Activated T-cell treated with anti-CD3 and anti-CD28 coated beads for 1 hour (primary cell): ENCODE measurements at regions not wholly inside any gene's neighbourhood (a gene's known extent, or its start where the extent isn't known, plus 50 kb on each side); places are given as distances from the start of the nearest gene placed in this dataset.

Experiments used
- DNase-seq: peaks from one replicate; pipeline ENCODE4 v3.0.0-alpha.2; 2020; ENCODE audit warnings: low read depth

DNA sequence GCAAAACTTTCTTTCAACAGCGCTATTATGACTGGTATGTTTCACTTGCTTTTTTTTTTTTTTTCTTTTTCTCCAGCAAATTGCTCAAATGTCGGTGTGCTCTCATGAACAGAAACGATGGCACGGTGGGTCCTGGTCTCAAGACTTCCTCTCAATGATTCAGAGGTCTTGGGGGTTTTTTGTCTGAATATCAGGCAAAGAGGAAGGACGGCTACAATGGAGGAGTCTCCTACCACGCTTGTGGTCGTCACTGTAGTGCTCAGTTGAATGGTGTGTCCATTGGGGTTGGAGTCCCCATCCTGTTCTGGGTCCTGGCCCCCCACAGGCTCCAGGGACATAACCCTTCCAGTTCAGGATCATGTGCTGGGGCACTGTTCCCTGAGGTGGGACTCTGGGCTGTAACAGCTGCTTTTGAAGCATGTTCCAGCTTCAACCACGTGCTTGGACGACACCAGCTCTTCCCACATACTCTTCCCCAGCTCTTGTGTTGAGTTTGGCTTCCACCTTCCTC lies 266.7 kb upstream of the KLF6 start:
- no peak for DNase-seq

DNA sequence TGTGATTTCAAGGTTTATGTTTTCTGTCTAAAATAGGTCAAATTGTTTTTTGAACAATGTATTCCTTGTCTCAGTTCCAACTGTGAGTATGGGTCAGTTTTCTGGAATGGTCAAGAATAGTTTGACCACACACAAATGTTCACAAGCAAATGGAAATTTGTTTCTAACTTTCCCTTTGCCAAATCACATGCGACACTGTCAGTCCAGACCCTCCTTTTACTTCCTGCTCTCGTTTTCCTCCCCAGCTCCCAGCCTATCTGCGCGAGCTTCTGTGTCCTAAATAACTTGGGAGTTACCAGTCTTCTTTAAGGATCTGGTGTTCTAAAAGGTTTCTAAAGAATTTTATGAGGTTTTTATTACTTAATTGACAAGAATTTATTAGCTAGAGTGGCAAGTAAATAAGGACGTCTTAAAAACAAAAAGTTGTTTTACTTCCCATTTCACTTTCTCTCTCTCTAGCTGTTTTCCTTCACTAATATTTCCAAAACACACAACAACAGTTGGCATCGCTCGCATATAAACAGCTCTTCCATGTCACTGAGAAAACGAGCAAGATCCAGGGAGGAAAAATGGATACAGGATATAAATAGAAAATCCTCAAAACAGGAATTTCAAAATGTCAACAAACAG lies 266.1 kb upstream of the KLF6 start:
- DNase-seq: no peak

DNA sequence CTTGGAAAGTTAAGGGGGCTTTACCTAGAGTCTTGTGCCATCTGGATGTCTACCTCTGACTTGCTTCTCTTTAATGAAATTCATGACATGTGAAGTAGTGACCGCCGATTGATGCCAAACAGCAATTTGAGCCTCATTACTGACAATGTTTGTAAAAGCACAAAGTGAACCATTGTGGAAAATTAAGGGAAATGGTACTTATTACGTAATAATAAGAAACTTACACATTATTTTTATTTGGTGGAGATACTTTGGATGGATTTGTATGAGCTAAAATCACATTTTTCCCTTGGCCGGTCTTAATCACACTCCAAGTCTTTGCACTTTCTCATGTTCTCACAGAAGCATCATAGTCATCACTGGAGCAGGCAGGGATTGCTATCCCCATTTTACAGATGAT lies 265.1 kb upstream of the KLF6 start:
- no peak for DNase-seq

DNA sequence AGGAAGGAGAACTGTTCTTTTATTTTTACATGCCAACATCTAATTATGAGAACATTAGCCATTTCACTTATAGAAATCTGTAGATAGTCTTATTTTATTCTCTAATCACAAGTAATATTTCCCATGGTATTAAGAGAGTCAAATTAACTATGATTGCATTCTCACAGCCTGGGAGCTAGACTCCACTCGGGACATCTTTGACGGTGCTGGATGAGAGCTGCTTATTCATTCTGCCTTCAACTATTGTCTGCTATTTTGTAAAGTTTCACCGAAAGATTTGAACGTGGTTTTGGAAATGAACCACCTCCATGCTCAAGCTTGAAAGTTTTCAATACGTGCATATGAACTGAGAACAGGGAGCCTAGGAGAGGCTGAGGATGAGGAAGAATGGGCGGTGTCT lies 264.3 kb upstream of the KLF6 start:
- DNase-seq: no peak

DNA sequence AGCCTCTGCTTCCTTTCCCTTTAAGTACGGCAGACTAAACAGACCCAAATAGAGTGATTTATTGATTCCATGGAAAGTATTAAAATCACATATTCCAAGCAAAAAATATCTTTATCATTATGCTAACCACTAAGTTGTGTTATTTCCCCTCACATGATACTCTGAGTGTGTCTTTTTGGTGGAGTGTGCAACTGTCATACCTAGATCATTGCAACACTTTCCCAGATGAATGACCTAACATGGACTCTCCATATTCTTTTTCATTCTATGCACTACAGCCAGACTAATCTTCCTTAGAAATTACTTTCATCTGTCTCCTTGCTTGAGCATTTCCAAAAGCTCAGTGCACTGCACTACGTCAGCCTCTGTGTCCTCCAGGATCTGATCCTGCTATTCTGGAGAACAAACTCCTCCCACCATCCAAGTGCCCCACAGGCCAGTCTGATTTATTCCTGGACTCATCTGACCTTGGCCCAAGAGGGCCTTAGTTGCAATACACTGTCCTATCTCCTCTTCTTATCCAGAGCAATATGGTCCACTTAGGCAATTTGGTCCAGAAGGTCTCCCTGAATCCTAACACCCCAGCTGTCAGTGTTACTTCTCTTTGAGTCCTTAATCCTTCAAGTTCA lies 263.3 kb upstream of the KLF6 start:
- no peak for DNase-seq

DNA sequence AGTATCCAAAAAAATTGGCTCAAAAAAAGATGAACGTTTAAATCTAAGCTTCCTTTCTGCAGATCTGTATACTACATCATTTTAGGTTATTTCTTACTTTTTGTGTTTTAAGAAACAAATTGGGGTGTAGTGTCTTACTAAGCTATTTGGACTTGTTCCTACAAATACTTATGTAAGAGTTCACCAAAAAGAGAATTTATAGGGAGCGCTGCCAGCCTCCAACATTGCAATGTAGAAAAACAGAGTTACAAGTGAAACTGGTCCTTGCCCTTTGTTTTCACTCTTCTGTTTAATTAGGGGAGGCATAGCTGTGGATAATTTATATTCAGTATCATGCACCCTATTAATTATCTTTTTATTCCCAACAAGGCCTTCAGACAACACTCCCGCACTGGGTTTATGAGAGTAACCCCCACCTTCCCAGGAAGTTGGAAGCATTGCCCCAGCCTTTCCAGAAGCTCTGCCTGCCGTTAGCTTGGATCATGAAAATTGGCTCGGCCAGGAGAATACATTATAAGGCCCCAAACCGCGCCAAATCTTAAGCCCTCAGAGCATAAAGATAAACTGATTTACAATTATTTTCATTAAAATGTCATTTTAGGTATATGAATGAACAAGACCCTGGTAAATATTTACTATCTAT lies 261.8 kb upstream of the KLF6 start:
- DNase-seq: no peak

DNA sequence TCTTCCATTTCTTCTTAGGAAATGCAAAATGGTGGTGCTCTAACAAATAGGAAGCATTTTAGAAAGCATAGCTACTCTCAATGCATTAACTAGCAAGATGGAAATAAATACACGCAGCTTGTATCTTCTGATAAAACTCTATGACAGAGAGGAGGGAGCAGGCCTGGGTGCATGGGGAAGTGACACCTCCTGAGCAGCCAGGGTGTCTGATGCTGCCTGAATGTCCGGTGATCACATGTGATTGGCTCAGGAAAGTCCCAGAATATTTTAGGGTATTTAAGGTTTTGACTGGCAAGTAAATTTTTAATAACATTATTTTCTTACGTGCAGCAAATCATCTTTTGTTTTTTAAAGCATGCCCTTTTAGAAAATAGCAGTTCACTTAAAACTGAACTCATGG lies 261.0 kb upstream of the KLF6 start:
- DNase-seq: no peak

DNA sequence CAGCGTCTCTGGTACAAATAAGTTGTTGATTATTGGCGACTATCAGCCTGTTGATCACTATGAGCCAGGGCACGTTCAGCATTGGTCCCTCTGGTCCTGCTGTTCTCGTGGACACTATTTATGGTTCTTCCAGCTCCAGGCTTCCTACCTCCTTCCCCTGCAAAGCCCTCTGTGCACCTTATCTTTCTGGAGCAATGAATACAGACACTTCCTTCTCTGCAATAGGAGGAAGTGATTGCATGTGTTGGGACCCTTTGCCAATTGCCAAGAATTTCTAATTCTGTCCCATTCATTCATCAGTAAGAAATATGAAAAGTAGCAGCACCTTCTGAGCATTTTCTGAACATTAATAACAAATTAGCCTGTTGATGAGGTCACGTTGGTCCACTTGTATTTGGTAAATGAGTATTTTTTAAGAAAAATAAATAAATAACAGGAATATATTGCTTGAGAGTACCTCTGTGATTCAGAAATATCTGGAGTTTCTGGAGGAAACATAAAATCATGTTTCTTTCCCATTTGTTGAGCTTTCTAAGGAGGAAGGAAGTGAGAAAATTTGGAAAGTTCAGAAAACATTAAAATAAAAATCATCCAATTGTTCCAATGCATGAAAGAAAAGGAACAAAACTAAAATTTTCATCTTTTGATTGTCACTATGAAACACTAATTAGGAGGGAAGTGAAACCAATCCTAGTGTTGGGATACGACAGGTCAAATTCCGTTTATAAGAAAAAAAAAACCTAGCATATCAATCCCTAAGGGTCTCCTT lies 259.1 kb upstream of the KLF6 start:
- no peak for DNase-seq

DNA sequence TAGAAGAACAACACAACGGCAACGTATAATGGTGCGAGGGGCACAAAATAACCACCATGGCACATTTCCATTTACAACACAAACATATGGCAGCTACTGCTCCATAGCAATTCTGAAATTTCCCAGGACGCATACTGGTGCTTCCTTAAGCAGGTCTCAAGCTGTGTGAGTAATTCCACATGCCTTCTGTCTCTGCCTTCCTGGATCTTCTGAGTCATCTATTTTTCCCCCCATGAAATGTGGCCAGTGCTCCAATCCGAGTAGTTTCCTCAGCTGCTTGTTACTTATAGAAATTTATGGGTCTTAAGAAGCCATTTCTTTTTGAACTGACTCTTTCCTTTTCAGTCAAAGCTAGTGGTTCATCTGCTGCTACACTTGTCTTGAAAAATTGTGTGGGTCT lies 256.6 kb upstream of the KLF6 start:
- no peak for DNase-seq

DNA sequence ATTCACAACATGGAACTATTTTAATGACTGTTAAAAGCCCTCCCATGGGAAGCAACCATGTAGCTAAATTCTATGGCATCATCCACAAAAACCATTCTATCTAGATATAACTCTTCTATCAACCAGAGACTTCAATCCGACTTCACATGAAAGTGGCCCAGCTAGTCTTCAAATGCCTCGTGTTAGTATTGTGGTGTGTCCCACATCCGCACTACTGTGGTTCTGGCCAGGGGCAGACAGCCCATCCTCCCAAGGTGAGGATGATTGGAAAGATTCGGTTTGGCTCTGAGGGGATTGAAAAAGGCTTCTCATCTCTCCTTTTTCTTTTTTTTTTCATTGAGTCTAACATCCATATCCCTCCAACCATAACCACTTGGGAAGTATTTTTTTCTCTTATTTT lies 253.0 kb upstream of the KLF6 start:
- no peak for DNase-seq

DNA sequence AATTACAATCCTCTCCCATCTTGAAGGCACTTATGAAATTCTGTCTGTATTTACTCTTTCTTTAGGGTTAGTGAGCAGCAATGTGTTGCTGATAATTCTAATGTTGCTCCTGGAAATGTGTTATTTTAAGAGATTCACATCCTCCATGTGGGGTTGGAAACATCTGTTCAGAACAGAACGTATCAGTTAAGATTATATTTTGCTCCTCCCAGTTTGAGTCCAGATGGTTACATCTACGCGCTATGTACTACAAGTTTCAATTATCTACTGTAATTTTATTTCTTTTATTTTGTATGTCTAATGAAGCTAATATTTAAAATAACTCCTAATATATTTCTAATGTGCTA lies 250.6 kb upstream of the KLF6 start:
- no peak for DNase-seq

DNA sequence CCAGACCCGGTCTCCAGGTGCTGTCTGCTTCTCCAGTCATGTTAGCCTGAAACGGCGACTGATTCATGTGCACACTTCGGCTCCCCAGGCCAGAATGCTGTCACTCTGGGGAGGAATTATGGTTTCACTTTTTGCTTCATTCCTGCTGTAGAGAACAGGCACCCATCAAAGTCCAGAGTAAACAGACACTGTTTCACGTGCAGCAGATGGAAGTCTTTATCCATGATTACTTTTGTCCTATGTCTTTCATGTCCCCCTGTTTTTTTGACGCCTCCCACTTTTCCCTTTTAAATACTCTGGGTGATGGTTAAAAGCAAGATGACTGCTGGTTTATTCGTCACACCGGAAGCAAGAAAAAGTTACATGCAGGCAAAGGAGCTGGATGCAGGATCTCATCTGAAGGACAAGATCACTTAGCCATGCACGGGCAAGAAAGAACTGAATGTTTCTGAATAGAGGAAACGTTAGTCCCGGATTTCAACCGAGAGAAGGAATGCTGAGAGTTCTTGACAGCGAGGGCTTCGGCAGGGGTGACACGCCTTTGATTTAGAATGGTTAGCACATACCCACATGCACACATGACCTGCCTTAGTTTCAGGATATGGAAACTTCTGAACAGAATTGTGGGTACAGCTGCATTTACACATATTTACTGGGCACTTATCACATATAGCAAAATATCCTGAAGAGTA lies 250.0 kb upstream of the KLF6 start:
- DNase-seq: no peak

DNA sequence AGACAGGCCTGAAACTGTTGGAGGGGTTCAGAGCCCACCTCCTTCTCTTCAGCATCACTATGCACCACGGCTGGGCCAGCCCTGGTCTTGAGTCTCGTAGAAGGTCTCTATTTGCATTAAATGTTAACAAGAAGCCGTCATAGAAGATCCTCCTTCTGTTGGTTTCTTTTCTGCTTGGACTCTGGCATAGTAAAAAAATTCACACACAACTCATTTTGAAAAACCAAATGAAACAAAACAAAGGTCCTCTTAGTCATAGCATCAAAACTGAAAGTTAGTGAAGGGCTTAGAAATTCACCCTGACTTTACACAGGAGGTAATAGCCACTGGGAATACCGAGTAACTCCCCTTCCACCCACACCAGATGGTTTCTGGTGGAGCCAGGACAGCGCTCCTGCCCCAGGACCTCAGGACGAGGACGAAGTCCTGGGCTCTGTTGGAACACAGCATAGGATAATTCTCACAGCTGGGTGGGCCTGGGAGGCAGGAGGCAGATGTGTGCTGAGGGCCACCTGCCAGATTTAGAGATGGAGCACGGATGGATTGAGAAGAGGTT lies 248.4 kb upstream of the KLF6 start:
- DNase-seq: no peak

DNA sequence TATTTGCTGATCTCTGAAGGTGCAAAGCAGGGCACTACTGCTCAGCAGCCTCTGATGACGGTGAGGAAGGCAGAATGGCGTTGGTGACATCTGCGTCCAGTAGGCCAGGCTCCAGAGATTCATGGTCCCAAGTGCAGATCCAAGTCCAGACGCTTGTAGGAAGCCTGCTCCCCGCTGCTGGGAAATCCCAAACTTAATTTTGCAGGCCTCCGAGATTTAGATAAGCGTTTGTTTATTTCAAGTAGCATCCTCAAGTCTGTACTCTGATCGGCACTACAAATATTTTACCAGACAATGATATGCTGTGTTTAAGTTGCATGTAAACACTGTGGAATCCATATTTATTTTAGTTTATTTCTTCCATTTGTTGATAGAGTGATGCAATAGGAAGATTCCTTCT lies 244.9 kb upstream of the KLF6 start:
- DNase-seq: no peak

DNA sequence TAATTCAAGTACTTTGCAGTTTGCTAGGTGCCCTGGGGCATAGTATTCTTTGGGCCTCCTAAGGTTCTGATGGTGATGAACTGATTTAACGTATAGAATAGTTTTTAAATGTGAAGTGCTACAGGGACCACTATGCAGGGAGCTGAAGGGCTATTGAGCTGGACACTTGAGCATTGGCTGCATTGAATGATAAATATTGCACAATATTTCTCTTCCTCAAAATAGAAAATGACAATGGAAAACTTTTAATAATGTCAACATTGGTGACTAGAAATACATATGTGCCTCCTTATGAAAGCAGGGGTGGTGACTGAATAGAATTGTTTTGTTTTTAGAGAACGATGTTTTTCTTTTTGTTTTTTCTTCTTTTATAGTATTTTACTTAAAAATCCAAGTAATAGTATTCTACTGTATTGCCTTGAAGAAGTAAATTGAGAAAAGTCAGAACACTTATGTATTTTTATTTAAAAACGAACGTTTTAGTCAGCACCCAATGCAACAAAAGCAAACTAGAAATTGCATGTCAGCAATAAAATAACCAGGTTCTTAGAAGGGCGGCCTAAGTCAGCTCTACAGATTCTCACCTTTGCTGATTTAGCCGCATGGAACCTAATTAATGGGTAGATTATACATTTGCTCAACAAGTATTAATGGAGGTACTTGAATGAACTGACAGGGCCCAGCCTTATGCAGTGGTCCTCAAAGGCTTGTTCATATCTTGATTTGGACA lies 244.0 kb upstream of the KLF6 start:
- DNase-seq: no peak

DNA sequence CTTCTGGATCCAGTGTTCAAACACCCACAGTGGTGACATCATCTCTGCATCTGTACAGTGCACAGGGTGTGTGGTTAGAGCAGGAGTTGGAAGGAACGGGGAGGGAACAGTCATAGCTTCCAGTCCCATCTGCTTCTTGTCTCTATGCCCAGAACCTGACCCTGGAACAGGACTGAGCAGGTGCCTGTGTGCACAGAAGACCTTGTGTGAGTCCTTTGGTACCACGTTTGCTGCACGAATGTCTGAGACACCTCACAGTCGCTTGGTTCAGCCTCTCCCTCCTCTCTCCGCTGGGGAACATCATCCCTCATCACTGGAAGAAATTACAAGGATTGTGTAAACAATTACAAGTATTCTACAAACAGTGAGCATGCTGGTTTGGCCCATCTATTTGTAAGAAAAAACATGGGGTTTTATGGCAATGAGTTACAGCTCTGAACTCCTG lies 243.0 kb upstream of the KLF6 start:
- DNase-seq: no peak

DNA sequence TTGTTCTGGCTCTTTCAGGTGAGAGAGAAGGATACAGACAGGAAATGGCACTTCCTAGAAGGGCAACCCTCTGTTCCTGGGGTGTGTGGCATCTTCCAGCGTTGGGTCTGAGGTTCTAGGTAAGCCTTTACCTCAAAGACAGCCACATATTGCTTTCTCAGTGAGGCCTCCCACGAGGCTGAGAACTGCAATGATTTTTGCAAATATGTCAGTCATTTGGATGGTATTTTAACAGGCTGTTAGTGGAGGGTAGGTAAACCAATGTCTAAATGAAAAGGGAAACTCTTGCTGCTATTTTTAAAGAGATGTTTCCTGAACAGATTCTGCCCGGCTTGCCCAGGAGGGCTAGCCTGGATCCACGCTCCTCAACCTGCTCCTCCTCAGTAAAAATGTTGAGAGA lies 240.3 kb upstream of the KLF6 start:
- DNase-seq: no peak

DNA sequence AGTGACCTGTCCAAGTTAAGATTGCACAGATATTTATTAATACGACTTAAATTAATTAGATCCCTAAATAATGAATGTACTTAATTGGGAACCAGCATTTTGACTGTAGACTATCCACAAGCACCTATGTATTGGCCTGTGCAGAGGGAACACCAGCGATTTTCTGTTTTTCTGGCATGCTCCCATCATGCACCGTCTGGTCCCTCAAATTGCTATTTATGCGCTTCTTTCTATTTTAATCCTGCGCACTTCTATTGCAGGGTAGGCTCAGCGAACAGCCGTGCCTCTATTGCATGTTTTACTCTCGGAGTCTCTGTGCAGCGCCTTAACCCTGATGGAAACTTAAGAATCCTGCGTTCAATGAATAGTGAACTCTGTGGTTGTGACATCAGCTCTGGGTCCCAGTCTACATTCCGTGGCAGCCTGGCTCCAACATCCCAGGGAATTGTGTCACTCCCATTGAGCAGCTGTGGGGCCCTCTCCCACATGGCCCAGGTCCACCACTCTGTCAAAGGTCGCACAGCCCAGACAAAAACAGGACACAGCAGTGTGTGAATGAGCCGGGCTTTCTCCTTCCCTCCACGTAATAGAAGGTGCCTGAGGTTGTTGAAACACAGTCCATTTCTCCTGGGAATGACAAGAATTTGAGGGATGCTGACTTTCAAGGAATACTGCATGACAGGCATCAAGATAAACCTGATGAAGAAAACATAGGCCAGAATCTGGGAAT lies 239.7 kb upstream of the KLF6 start:
- no peak for DNase-seq

DNA sequence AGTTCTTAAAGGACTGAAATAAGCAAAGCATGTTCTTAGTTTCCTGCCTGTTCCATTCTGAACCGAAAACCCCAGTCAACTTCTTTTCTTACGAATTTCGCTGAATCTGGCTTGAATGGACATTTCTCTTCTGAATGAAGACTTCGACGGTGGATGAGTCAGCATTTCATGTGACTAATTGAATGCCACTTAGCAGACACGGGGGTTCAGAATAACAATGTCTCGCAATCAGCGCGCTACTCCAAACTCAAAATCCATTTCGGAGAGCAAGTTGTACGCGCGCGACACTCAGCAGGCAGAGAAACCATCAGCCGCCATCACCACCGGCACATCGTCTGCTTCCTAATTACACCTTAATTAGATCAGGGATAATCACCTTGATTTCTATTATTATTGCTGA lies 239.0 kb upstream of the KLF6 start:
- no peak for DNase-seq

DNA sequence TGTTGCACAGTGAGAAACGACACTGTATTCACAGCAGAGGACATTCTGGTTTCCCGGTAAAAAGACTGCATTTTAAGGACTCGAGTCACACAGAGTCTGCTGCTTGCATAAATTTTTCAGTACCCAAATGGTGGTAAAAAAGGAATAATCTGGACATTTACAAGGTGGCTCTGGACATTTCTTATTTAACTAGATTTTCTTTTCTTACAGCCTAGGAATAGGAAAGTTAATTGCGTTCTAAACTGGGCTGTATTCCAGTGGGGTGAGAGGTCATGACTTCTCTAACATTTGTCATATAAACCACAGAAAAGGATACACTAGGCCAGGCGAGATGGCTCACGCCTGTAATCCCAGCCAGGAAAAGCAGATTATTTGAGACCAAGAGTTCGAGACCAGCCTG lies 237.5 kb upstream of the KLF6 start:
- DNase-seq: no peak

DNA sequence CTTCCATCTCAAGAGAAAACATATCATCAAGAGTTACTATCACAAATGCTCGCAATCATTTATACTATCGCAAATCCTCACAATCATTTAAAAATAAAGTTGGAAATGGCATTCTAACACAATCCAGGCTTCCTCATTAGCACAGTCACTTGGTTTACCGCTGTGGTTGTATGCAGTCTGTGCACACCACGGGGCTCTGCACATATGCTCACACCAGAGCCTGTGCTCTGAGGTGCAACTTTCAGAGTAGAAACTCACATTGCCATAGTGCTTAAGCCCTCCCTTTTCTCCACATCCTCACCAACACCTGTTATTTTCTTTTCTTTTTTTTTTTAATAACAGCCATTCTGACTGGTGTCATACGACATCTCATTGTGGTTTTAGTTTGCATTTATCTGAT lies 235.6 kb upstream of the KLF6 start:
- DNase-seq: no peak
